ENCODE measurements at regions not wholly inside any gene's neighbourhood (a gene's known extent, or its start where the extent isn't known, plus 50 kb on each side); places are given as distances from the start of the nearest gene placed in this dataset.

DNA sequence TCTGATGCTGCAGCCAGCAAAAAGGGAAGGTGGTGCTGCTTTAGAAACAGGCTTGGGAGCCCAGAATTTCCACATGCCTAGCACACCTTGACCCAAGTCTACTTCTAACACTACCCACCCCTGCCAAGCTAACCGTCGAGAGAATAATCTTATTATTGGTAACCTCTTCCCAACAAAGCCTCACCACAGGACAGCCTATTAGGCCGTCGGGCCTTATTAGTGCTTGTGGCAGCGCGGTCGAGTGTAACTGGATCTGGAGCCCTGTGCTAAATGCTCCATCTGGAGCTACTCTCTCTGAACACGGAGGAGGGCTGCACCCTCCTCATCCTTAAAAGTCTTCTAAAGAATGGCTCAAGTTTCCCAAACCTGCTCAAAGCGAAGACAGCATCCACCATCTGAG, 165.5 kb upstream of the NFIA start:
- no peak for TF ChIP-seq POLR2A (IDR thresholded peaks at IDR 0.05)
- TF ChIP-seq, protein P1, sequence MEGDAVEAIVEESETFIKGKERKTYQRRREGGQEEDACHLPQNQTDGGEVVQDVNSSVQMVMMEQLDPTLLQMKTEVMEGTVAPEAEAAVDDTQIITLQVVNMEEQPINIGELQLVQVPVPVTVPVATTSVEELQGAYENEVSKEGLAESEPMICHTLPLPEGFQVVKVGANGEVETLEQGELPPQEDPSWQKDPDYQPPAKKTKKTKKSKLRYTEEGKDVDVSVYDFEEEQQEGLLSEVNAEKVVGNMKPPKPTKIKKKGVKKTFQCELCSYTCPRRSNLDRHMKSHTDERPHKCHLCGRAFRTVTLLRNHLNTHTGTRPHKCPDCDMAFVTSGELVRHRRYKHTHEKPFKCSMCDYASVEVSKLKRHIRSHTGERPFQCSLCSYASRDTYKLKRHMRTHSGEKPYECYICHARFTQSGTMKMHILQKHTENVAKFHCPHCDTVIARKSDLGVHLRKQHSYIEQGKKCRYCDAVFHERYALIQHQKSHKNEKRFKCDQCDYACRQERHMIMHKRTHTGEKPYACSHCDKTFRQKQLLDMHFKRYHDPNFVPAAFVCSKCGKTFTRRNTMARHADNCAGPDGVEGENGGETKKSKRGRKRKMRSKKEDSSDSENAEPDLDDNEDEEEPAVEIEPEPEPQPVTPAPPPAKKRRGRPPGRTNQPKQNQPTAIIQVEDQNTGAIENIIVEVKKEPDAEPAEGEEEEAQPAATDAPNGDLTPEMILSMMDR (IDR thresholded peaks at IDR 0.05) = no peak

Data from thyroid gland (tissue), 4 donors.